Motor neuron (in vitro differentiated cells): ENCODE measurements at regions not wholly inside any gene's neighbourhood (a gene's known extent, or its start where the extent isn't known, plus 50 kb on each side); places are given as distances from the start of the nearest gene placed in this dataset.

Source experiments
- ATAC-seq, 8 experiments: fragments of 200-7000 bp; cut with Tn5 transposase; replicated peaks in 6 of 8; 2 replicates each; pipeline ENCODE4 v1.8.0; 2021; ENCODE audit warnings: mild to moderate bottlenecking in 8 of 8, moderate library complexity in 8 of 8
- H3K27ac ChIP-seq, 2 donors: fragments of 250-450 bp; sonication (Bioruptor Pico); 2 replicates each; pipeline ENCODE4 v1.9.0; 2021; ENCODE audit warnings: antibody characterized with exemption in 2 of 2, mild to moderate bottlenecking in 2 of 2, moderate library complexity in 1 of 2
- H3K4me1 ChIP-seq, 2 donors: fragments of 250-450 bp; sonication (Bioruptor Pico); replicated peaks in 1 of 2; 2 replicates each; pipeline ENCODE4 v1.6.1; 2021; ENCODE audit warnings: antibody characterized with exemption in 2 of 2, mild to moderate bottlenecking in 2 of 2, moderate library complexity in 1 of 2
- H3K4me3 ChIP-seq, 5 donors: fragments of 250-450 bp; sonication (Bioruptor Pico); 2 replicates each; pipeline ENCODE4 v1.9.0; 2021; ENCODE audit warnings: antibody characterized with exemption in 5 of 5, mild to moderate bottlenecking in 5 of 5, moderate library complexity in 4 of 5
- WGBS, 10 experiments: fragments of 450-650 bp; shearing (Covaris generic); methylation state at CpG; one replicate each; pipeline ENCODE4 v1.0.0; 2022; 5-methylcytosine and 5-hydroxymethylcytosine counted together
- in situ Hi-C, 9 experiments: fragments of 400-800 bp; cut with MboI; loops; one replicate each; pipeline ENCODE4 v1.15.0; 2021; ENCODE audit warnings: low sequenced_read_pairs in 9 of 9, low pct_unique_long_range_greater_than_20kb in 2 of 9; ENCODE audit not compliant: unreplicated experiment in 9 of 9

GRCh38 chr13:62234780-62235440, 819.3 kb upstream of the PCDH20 start:
- Histone ChIP-seq H3K4me3 (no peak overlapping the region), H3K4me1 (no peaks in the 10 kb centered on the region), H3K27ac (no peak overlapping the region)
- in situ Hi-C loops, result no loop called here
- ATAC-seq, result no peak
- WGBS, 10 experiments, result 6 to 43% (median 22%) methylated on average over 1 to 2 of the region's 2 CpGs; no CpG with 5 or more reads in 4 of the 10 experiments

GRCh38 chr13:62210951-62211350, 795.3 kb upstream of the PCDH20 start:
- Histone ChIP-seq H3K4me3 (no peak overlapping the region), H3K4me1 (peaks cover 0 to 3% of the 10 kb centered on the region in 2 donors), H3K27ac (no peak overlapping the region)
- ATAC-seq, result no peak
- in situ Hi-C loops, result no loop called here
- WGBS, 10 experiments, result 0 to 100% (median 61%) methylated on average over 1 to 3 of the region's 3 CpGs

GRCh38 chr13:62209529-62209928, 793.9 kb upstream of the PCDH20 start:
- in situ Hi-C loops, result no loop called here
- WGBS, 10 experiments, result 2 to 89% (median 62%) methylated on average over 2 to 10 of the region's 10 CpGs

GRCh38 chr13:62207388-62207787, 791.7 kb upstream of the PCDH20 start:
- no peak overlapping the region for H3K4me3 ChIP-seq
- no peak overlapping the region for H3K27ac ChIP-seq
- no peak for ATAC-seq
- peaks cover 0 to 3% of the 10 kb centered on the region in 2 donors for H3K4me1 ChIP-seq
- 0 to 100% (median 83%) methylated on average over 1 to 2 of the region's 2 CpGs for WGBS, 10 experiments
- in situ Hi-C loops, result no loop called here

More at GRCh38 chr13:62209529-62209928, 793.9 kb upstream of the PCDH20 start:
- H3K27ac ChIP-seq, result no peak overlapping the region
- H3K4me3 ChIP-seq, result peak overlapping the region in 1 of 5 donors; percentile 17
- peak in 2 of 8 experiments; percentile 39 to 42 for ATAC-seq
- peaks cover 0 to 3% of the 10 kb centered on the region in 2 donors for H3K4me1 ChIP-seq

- in situ Hi-C loops, result no loop called here
- H3K4me1 ChIP-seq, result peaks cover 0 to 3% of the 10 kb centered on the region in 2 donors
- no peak overlapping the region for H3K4me3 ChIP-seq
Observed at GRCh38 chr13:62206165-62206564, 790.5 kb upstream of the PCDH20 start.

GRCh38 chr13:62205273-62205672, 789.6 kb upstream of the PCDH20 start:
- Histone ChIP-seq H3K4me1 (peaks cover 0 to 3% of the 10 kb centered on the region in 2 donors), H3K27ac (no peak overlapping the region), H3K4me3 (no peak overlapping the region)
- 0 to 100% (median 74%) methylated on average over 1 to 3 of the region's 3 CpGs for WGBS, 10 experiments
- in situ Hi-C loops, result no loop called here
- no peak for ATAC-seq

More at GRCh38 chr13:62206165-62206564, 790.5 kb upstream of the PCDH20 start:
- ATAC-seq, result peak in 2 of 8 experiments; percentile 29 to 61
- no peak overlapping the region for H3K27ac ChIP-seq

- Histone ChIP-seq H3K27ac (no peak overlapping the region), H3K4me3 (no peak overlapping the region), H3K4me1 (no peaks in the 10 kb centered on the region)
- ATAC-seq, result no peak
- in situ Hi-C loops, result no loop called here
- 7 to 100% (median 80%) methylated on average over 1 to 3 of the region's 3 CpGs; no CpG with 5 or more reads in 1 of the 10 experiments for WGBS, 10 experiments
Observed at GRCh38 chr13:62194371-62194770, 778.7 kb upstream of the PCDH20 start.

GRCh38 chr13:62193919-62194318, 778.3 kb upstream of the PCDH20 start:
- Histone ChIP-seq H3K4me3 (no peak overlapping the region), H3K27ac (no peak overlapping the region), H3K4me1 (no peaks in the 10 kb centered on the region)
- no peak for ATAC-seq
- WGBS, 10 experiments, result 20 to 100% (median 75%) methylated on average over 1 of the region's 2 CpGs; no CpG with 5 or more reads in 3 of the 10 experiments
- in situ Hi-C loops, result no loop called here

- Histone ChIP-seq H3K4me1 (no peaks in the 10 kb centered on the region), H3K4me3 (no peak overlapping the region), H3K27ac (no peak overlapping the region)
- WGBS, 10 experiments, result 0 to 22% (median 0%) methylated on average over 1 of the region's 1 CpG
- in situ Hi-C loops, result no loop called here
- no peak for ATAC-seq
Observed at GRCh38 chr13:62185631-62186255, 770.1 kb upstream of the PCDH20 start.

- no peak for ATAC-seq
- Histone ChIP-seq H3K4me1 (peaks cover 5 to 7% of the 10 kb centered on the region in 2 donors), H3K27ac (no peak overlapping the region), H3K4me3 (no peak overlapping the region)
- WGBS, 10 experiments, result 0 to 94% (median 83%) methylated on average over 1 to 3 of the region's 3 CpGs
- in situ Hi-C loops, result no loop called here
Observed at GRCh38 chr13:62176051-62176450, 760.4 kb upstream of the PCDH20 start.

- ATAC-seq, result peak in 6 of 8 experiments; percentile 27 to 84 (median 74)
- H3K27ac ChIP-seq, result no peak overlapping the region
- peaks cover 5 to 7% of the 10 kb centered on the region in 2 donors for H3K4me1 ChIP-seq
- no peak overlapping the region for H3K4me3 ChIP-seq
- in situ Hi-C loops, result no loop called here
Observed at GRCh38 chr13:62173958-62174357, 758.3 kb upstream of the PCDH20 start.

GRCh38 chr13:62171697-62172096, 756.0 kb upstream of the PCDH20 start:
- Histone ChIP-seq H3K27ac (no peak overlapping the region), H3K4me1 (peaks cover 5 to 7% of the 10 kb centered on the region in 2 donors), H3K4me3 (no peak overlapping the region)
- WGBS, 10 experiments, result 40 to 100% (median 90%) methylated on average over 1 to 2 of the region's 2 CpGs
- in situ Hi-C loops, result no loop called here
- no peak for ATAC-seq

- no peak for ATAC-seq
- Histone ChIP-seq H3K27ac (no peak overlapping the region), H3K4me3 (no peak overlapping the region), H3K4me1 (peaks cover 2 to 3% of the 10 kb centered on the region in 2 donors)
- WGBS, 10 experiments, result 90 to 100% (median 100%) methylated on average over 1 to 2 of the region's 13 CpGs; no CpG with 5 or more reads in 6 of the 10 experiments
- in situ Hi-C loops, result no loop called here
Observed at GRCh38 chr13:62168891-62169290, 753.2 kb upstream of the PCDH20 start.
